ENCODE measurements at regions not wholly inside any gene's neighbourhood (a gene's known extent, or its start where the extent isn't known, plus 50 kb on each side); places are given as distances from the start of the nearest gene placed in this dataset.

DNA sequence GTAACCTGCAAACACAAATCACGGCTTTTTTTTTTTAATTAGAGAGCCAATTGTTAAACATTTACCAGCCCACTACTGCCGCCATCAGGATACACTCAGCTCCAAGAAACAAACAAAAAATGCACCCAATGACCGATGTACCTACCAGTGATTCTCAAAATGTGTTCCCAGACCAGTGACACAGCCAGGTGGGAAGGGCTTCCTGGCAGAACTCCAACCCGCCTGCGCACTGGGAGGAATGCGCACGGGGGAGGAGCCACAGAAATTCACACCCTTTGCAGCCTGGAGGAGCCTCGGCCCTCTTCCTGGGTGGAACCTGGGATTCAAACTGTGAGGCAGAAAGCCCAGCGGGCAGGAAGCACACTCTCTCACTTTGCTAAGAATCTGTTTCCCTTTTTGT is 255.9 kb downstream of the TBC1D4 start:
- ChIA-PET POLR2A (no interaction called here), CTCF (no interaction called here)
- in situ Hi-C loops (cut with HindIII; ENCODE audit: low pct_unique_long_range_greater_than_20kb, low sequenced_read_pairs) (no loop called here), intact Hi-C loops (cut with micrococcal nuclease; ENCODE audit: unreplicated experiment) (no loop called here)
- DNase-seq (ENCODE audit: low read depth, low spot score) (no peak), ATAC-seq (no peak)
- Histone ChIP-seq H3K9me3 (ENCODE audit: control insufficient read depth, insufficient read depth, low read depth, low read length) (no peaks in the 10 kb centered on the region), H3K4me1 (ENCODE audit: control insufficient read depth, insufficient read depth, low read length) (no peaks in the 10 kb centered on the region), H3K27ac (ENCODE audit: low read length) (no peak overlapping the region), H3K27me3 (ENCODE audit: control insufficient read depth, insufficient read depth, low read length) (no peaks in the 10 kb centered on the region), H3K4me3 (ENCODE audit: low read depth in 2 of 2, low read length in 2 of 2) (no peak overlapping the region), H3K36me3 (ENCODE audit: control insufficient read depth, insufficient read depth, low read length) (no peaks in the 10 kb centered on the region)
- BruUV-seq (replicated peaks) = no TSS peak
- TF ChIP-seq POLR2AphosphoS5 (IDR thresholded peaks at IDR 0.05; ENCODE audit: low read depth, low read length) (no peak), TCF7L2 (IDR thresholded peaks at IDR 0.05; ENCODE audit: low read depth, low read length) (no peak), SIN3A (IDR thresholded peaks at IDR 0.05; ENCODE audit: borderline replicate concordance, insufficient read depth, low read depth, low read length) (no peak)
- TF ChIP-seq, protein P1, sequence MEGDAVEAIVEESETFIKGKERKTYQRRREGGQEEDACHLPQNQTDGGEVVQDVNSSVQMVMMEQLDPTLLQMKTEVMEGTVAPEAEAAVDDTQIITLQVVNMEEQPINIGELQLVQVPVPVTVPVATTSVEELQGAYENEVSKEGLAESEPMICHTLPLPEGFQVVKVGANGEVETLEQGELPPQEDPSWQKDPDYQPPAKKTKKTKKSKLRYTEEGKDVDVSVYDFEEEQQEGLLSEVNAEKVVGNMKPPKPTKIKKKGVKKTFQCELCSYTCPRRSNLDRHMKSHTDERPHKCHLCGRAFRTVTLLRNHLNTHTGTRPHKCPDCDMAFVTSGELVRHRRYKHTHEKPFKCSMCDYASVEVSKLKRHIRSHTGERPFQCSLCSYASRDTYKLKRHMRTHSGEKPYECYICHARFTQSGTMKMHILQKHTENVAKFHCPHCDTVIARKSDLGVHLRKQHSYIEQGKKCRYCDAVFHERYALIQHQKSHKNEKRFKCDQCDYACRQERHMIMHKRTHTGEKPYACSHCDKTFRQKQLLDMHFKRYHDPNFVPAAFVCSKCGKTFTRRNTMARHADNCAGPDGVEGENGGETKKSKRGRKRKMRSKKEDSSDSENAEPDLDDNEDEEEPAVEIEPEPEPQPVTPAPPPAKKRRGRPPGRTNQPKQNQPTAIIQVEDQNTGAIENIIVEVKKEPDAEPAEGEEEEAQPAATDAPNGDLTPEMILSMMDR (IDR thresholded peaks at IDR 0.05) = no peak
- TF ChIP-seq, protein P2, sequence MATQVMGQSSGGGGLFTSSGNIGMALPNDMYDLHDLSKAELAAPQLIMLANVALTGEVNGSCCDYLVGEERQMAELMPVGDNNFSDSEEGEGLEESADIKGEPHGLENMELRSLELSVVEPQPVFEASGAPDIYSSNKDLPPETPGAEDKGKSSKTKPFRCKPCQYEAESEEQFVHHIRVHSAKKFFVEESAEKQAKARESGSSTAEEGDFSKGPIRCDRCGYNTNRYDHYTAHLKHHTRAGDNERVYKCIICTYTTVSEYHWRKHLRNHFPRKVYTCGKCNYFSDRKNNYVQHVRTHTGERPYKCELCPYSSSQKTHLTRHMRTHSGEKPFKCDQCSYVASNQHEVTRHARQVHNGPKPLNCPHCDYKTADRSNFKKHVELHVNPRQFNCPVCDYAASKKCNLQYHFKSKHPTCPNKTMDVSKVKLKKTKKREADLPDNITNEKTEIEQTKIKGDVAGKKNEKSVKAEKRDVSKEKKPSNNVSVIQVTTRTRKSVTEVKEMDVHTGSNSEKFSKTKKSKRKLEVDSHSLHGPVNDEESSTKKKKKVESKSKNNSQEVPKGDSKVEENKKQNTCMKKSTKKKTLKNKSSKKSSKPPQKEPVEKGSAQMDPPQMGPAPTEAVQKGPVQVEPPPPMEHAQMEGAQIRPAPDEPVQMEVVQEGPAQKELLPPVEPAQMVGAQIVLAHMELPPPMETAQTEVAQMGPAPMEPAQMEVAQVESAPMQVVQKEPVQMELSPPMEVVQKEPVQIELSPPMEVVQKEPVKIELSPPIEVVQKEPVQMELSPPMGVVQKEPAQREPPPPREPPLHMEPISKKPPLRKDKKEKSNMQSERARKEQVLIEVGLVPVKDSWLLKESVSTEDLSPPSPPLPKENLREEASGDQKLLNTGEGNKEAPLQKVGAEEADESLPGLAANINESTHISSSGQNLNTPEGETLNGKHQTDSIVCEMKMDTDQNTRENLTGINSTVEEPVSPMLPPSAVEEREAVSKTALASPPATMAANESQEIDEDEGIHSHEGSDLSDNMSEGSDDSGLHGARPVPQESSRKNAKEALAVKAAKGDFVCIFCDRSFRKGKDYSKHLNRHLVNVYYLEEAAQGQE (IDR thresholded peaks at IDR 0.05; ENCODE audit: insufficient read depth in 1 of 2, low read depth in 2 of 2, low read length in 1 of 2) = no peak

DNA sequence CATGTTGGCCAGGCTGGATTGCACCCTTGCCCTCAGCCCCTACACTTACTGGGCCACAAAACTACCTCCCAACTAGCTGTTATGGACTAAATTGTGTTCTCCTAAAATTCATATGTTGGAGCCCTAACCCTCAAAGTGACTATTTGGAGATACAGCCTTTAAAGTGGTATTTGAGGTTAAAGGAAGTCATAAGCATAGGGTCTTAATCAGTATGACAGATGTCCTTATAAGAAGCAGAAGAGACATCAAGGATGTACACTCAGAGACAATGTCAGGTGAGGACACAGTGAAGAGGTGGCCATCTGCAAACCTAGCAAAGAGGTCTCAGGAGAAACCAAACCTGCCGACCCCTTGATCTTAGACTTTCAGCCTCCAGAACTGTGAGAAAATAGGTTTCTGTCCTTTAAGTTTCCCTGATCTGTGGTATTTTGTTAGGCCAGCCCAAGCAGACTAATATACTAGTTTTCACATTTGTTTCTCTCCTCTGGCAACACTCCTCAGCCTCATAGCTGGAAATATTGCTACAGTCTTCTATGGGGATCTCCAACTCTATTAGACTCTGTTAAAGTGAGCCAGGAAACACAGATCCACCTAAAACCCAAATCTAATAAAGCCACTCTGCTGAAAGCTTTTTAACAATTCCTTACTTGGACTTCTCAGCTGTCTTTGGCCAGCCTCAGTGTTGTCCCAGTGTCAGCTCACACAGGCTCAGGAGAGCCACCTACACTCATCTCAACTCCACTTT is 256.5 kb downstream of the TBC1D4 start:
- H3K27ac ChIP-seq (ENCODE audit: low read length) = no peak overlapping the region
- BruUV-seq (replicated peaks) = no TSS peak
- H3K9me3 ChIP-seq (ENCODE audit: control insufficient read depth, insufficient read depth, low read depth, low read length) = no peaks in the 10 kb centered on the region
- TF ChIP-seq, protein P2 (IDR thresholded peaks at IDR 0.05; ENCODE audit: insufficient read depth in 1 of 2, low read depth in 2 of 2, low read length in 1 of 2) = no peak
- TF ChIP-seq POLR2AphosphoS5 (IDR thresholded peaks at IDR 0.05; ENCODE audit: low read depth, low read length) (no peak), TCF7L2 (IDR thresholded peaks at IDR 0.05; ENCODE audit: low read depth, low read length) (no peak), SIN3A (IDR thresholded peaks at IDR 0.05; ENCODE audit: borderline replicate concordance, insufficient read depth, low read depth, low read length) (no peak)
- TF ChIP-seq, protein P1 (IDR thresholded peaks at IDR 0.05) = no peak
- no peak overlapping the region for H3K4me3 ChIP-seq (ENCODE audit: low read depth in 2 of 2, low read length in 2 of 2)
- no peaks in the 10 kb centered on the region for H3K27me3 ChIP-seq (ENCODE audit: control insufficient read depth, insufficient read depth, low read length)
- ATAC-seq (no peak), DNase-seq (ENCODE audit: low read depth, low spot score) (no peak)
- in situ Hi-C loops (cut with HindIII; ENCODE audit: low pct_unique_long_range_greater_than_20kb, low sequenced_read_pairs) = no loop called here
- intact Hi-C loops (cut with micrococcal nuclease; ENCODE audit: unreplicated experiment) = no loop called here
- ChIA-PET POLR2A (no interaction called here), CTCF (no interaction called here)
- no peaks in the 10 kb centered on the region for H3K4me1 ChIP-seq (ENCODE audit: control insufficient read depth, insufficient read depth, low read length)
- no peaks in the 10 kb centered on the region for H3K36me3 ChIP-seq (ENCODE audit: control insufficient read depth, insufficient read depth, low read length)

Measured in Panc1 (cell line).